ES-I3 (cell line): ENCODE measurements at regions not wholly inside any gene's neighbourhood (a gene's known extent, or its start where the extent isn't known, plus 50 kb on each side); places are given as distances from the start of the nearest gene placed in this dataset.
"Not testable (repeated sequence)": the region's sequence is repeated elsewhere in the genome, so short reads cannot be mapped to it uniquely, and the experiment has no call there.

Experiments used
- H3K36me3 ChIP-seq: 2 replicates; pipeline ENCODE4 v1.6.1; 2013; ENCODE audit warnings: mild to moderate bottlenecking, low read length, control low read depth, moderate library complexity; ENCODE audit not compliant: insufficient read depth
- H3K4me1 ChIP-seq: 2 replicates; pipeline ENCODE4 v1.6.1; 2013; ENCODE audit warnings: mild to moderate bottlenecking, control low read depth, low read length; ENCODE audit not compliant: insufficient read depth
- H3K9ac ChIP-seq: 2 replicates; pipeline ENCODE4 v1.6.1; 2013; ENCODE audit warnings: low read depth, mild to moderate bottlenecking, low read length, moderate library complexity
- H3K9me3 ChIP-seq: 2 replicates; pipeline ENCODE4 v1.6.1; 2013; ENCODE audit warnings: mild to moderate bottlenecking, low read length, moderate library complexity; ENCODE audit not compliant: control insufficient read depth, insufficient read depth

DNA sequence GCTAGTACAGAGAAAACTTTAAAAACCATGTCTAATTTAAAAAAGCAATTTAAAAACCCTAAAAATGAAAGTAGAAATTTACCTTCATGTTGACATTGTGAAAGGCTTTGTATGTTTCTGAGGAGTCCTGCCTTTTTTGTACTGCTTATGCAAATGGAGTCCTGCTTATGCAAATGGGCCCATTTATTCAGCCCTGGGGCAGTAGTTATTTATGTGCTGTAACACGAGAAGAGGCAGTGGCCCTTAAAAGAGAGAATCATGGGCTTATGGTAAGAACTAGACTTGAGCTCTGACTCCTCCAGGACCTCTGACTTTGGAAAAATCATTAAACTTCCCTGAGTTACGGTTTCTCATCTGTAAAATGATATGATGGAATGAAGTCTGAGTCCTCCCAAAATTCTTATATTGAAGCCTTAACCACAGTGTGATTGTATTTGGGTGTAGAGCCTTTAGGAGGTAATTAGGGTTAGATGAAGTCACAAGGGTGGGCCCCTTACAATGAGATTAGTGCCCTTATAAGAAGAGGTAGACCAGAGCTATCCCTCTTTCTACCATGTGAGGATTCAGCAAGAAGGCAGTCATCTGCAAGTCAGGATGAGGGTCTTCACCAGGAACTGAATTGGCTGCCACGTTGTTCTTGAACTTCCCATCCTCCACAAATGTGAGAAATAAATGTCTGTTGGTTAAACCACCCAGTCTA lies 447.8 kb upstream of the CD180 start:
- no peak overlapping the region for H3K9ac ChIP-seq
- no peaks in the 10 kb centered on the region for H3K36me3 ChIP-seq
- H3K9me3 ChIP-seq: peaks cover 8% of the 10 kb centered on the region
- 0 out of 2 replicates have a peak, but pooled peaks cover 6% of the 10 kb centered on the region for H3K4me1 ChIP-seq

DNA sequence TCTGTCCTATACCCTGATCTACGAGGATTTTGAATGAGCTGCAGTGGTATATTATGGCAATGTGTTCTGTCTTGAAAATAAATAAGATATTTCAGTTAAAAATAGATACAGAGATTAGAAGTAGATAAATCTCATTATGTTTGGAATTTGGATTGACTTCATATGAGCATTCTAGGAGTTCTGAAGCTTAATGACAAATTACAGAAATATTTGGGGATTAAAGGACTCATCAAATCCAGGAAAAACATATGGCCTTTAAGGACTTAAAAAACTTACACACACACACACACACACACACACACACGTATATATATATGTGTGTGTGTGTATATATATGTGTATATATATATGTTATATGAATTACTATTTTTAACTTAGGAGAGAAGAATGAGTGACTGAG lies 446.9 kb upstream of the CD180 start:
- peaks cover 8% of the 10 kb centered on the region for H3K9me3 ChIP-seq
- H3K9ac ChIP-seq: no peak overlapping the region
- H3K36me3 ChIP-seq: no peaks in the 10 kb centered on the region
- H3K4me1 ChIP-seq: 0 out of 2 replicates have a peak, but pooled peaks cover 6% of the 10 kb centered on the region

GRCh38 chr5:67639976-67640375 lies 443.4 kb upstream of the CD180 start:
- peaks cover 8% of the 10 kb centered on the region for H3K9me3 ChIP-seq
- 0 out of 2 replicates have a peak, but pooled peaks cover 6% of the 10 kb centered on the region for H3K4me1 ChIP-seq
- no peaks in the 10 kb centered on the region for H3K36me3 ChIP-seq
- no peak overlapping the region for H3K9ac ChIP-seq

GRCh38 chr5:67639313-67639712 lies 442.7 kb upstream of the CD180 start:
- peaks cover 1% of the 10 kb centered on the region for H3K9me3 ChIP-seq
- H3K36me3 ChIP-seq: no peaks in the 10 kb centered on the region
- no peak overlapping the region for H3K9ac ChIP-seq
- 0 out of 2 replicates have a peak, but pooled peaks cover 6% of the 10 kb centered on the region for H3K4me1 ChIP-seq

GRCh38 chr5:67636850-67637524 lies 440.4 kb upstream of the CD180 start:
- H3K36me3 ChIP-seq: no peaks in the 10 kb centered on the region

DNA sequence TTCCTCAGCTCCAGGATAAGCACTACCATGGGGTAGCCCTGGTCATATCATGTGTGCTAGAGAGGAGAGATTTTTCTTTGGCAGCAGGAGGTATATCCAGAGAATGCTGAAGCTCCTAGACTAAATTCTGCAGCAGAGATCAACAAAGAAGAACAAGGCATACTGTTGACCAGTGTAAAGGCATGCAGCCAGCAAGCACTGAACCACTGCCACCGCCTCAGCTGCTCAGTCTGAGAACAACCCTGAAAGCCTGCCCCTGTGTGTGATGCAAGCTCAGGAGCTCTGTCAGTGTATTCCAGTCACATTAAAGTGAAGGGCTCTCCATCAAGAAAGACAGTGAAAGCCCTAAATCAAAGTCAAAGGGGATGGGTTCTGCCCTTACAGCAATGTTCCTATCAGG lies 439.5 kb upstream of the CD180 start:
- 0 out of 2 replicates have a peak, but pooled peaks cover 6% of the 10 kb centered on the region for H3K4me1 ChIP-seq
- H3K9ac ChIP-seq: no peak overlapping the region
- no peaks in the 10 kb centered on the region for H3K36me3 ChIP-seq
- H3K9me3 ChIP-seq: peaks cover 6% of the 10 kb centered on the region; the same call in 1 of the 2 replicates

More at GRCh38 chr5:67636850-67637524, 440.4 kb upstream of the CD180 start:
- H3K9ac ChIP-seq: no peak overlapping the region
- 0 out of 2 replicates have a peak, but pooled peaks cover 6% of the 10 kb centered on the region for H3K4me1 ChIP-seq
- H3K9me3 ChIP-seq: peaks cover 6% of the 10 kb centered on the region; the same call in 1 of the 2 replicates

GRCh38 chr5:67627079-67627478 lies 430.5 kb upstream of the CD180 start:
- H3K9me3 ChIP-seq, H3K36me3 ChIP-seq, H3K9ac ChIP-seq: not testable (repeated sequence)

GRCh38 chr5:67623078-67623477 lies 426.5 kb upstream of the CD180 start:
- H3K4me1 ChIP-seq: peaks cover 11% of the 10 kb centered on the region
- no peaks in the 10 kb centered on the region; the same call in 1 of the 2 replicates for H3K9me3 ChIP-seq
- H3K9ac ChIP-seq: no peak overlapping the region
- H3K36me3 ChIP-seq: no peaks in the 10 kb centered on the region

More at GRCh38 chr5:67627079-67627478, 430.5 kb upstream of the CD180 start:
- not testable (repeated sequence) for H3K4me1 ChIP-seq

GRCh38 chr5:67620424-67621397 lies 424.1 kb upstream of the CD180 start:
- H3K9ac ChIP-seq: no peak overlapping the region
- no peaks in the 10 kb centered on the region for H3K9me3 ChIP-seq

GRCh38 chr5:67619636-67620035 lies 423.0 kb upstream of the CD180 start:
- no peaks in the 10 kb centered on the region for H3K9me3 ChIP-seq
- H3K4me1 ChIP-seq: peaks cover 11% of the 10 kb centered on the region
- no peak overlapping the region for H3K9ac ChIP-seq
- H3K36me3 ChIP-seq: no peaks in the 10 kb centered on the region

More at GRCh38 chr5:67620424-67621397, 424.1 kb upstream of the CD180 start:
- no peaks in the 10 kb centered on the region for H3K36me3 ChIP-seq
- H3K4me1 ChIP-seq: peaks cover 11% of the 10 kb centered on the region

- H3K36me3 ChIP-seq: no peaks in the 10 kb centered on the region
- no peaks in the 10 kb centered on the region for H3K9me3 ChIP-seq
- peaks cover 11% of the 10 kb centered on the region for H3K4me1 ChIP-seq
- no peak overlapping the region for H3K9ac ChIP-seq
Observed at GRCh38 chr5:67619235-67619634, 422.6 kb upstream of the CD180 start.

- Histone ChIP-seq H3K36me3 (no peaks in the 10 kb centered on the region), H3K9me3 (no peaks in the 10 kb centered on the region), H3K9ac (no peak overlapping the region), H3K4me1 (peaks cover 16% of the 10 kb centered on the region)
Observed at GRCh38 chr5:67617051-67617450, 420.5 kb upstream of the CD180 start.

DNA sequence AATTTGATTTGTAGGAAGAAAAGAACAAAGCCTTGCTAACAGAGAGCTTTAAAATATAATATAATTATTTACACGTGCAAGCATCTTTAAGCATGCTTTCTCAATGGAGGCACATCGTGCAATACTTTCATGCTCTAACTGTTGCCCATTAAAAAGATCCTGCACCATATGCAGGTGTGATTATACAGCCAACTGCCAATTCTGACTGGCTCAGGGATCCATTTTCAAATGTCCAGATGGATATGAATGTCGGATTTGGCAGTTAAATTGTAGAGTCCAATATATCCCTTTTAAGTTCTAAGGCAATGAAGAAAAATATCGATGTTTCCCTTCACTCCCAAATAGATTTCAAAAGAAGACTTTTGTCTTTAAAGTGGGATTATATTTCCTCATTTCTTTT lies 416.4 kb upstream of the CD180 start:
- 0 out of 2 replicates have a peak, but pooled peaks cover 5% of the 10 kb centered on the region for H3K4me1 ChIP-seq
- no peaks in the 10 kb centered on the region for H3K9me3 ChIP-seq

More for the DNA sequence above, 416.4 kb upstream of the CD180 start:
- Histone ChIP-seq H3K36me3 (no peaks in the 10 kb centered on the region), H3K9ac (no peak overlapping the region)
